GM12878 (cell line): ENCODE measurements at regions not wholly inside any gene's neighbourhood (a gene's known extent, or its start where the extent isn't known, plus 50 kb on each side); places are given as distances from the start of the nearest gene placed in this dataset.

ENCODE experiments used
- ATAC-seq: fragments of 200-7000 bp; cut with Tn5 transposase; 3 replicates; pipeline ENCODE4 v1.9.1; 2020; ENCODE audit warnings: mild to moderate bottlenecking, moderate library complexity
- BruUV-seq: library from RNA; stranded (reverse); fragments of 400-500 nt; replicated peaks from 2 replicates; lab custom pipeline; 2021; lab: Mats Ljungman, UMichigan
- CTCF ChIA-PET: fragments of 300-600 bp; sonication (Branson Sonifier 250); formaldehyde crosslinking; extraction: SDS; loops from one replicate; lab custom pipeline; 2021; ENCODE audit warnings: inconsistent platforms; lab: Yijun Ruan, JAX
- POLR2A ChIA-PET: fragments of 350-600 bp; formaldehyde crosslinking; extraction: SDS; loops from one replicate; lab custom pipeline; 2021; ENCODE audit warnings: inconsistent platforms; lab: Charles Lee
- RAD21 ChIA-PET: fragments of 300-600 bp; sonication (Branson Sonifier 250); formaldehyde crosslinking; loops from one replicate; lab custom pipeline; 2023; ENCODE audit warnings: antibody characterized with exemption; ENCODE audit not compliant: unreplicated experiment; lab: Charles Lee
- SMC1A ChIA-PET: fragments of 300-600 bp; sonication (Branson Sonifier 250); formaldehyde crosslinking; loops from one replicate; lab custom pipeline; 2023; ENCODE audit not compliant: unreplicated experiment, uncharacterized antibody; lab: Charles Lee
- DNase-seq: peaks from one replicate; pipeline ENCODE4 v3.0.0-alpha.2; 2011; ENCODE audit warnings: low read depth, low spot score
- FAIRE-seq: peaks from 3 replicates; lab custom pipeline; 2011; peaks lifted over from hg19 to GRCh38; lab: Jason Lieb, UNC
- H2AFZ ChIP-seq: 2 replicates; pipeline ENCODE4 v1.6.0; 2011; ENCODE audit warnings: low read depth, low read length, control low read depth; ENCODE audit not compliant: control insufficient read depth
- H3K27ac ChIP-seq: 2 replicates; pipeline ENCODE4 v1.5.1; 2011; ENCODE audit warnings: control low read depth; ENCODE audit not compliant: control insufficient read depth, insufficient read depth
- H3K27me3 ChIP-seq, 2 experiments: replicated peaks in 1 of 2; 2 replicates each; pipeline versions ENCODE4 v1.6.0 to v1.6.1; 2011; ENCODE audit warnings: low read length in 1 of 2; ENCODE audit not compliant: control insufficient read depth in 2 of 2, insufficient read depth in 2 of 2
- H3K36me3 ChIP-seq, 2 experiments: 2 replicates each; pipeline ENCODE4 v1.5.1; 2011; ENCODE audit warnings: low read length in 1 of 2; ENCODE audit not compliant: control insufficient read depth in 2 of 2, insufficient read depth in 2 of 2
- H3K4me1 ChIP-seq: 2 replicates; pipeline ENCODE4 v1.6.1; 2011; ENCODE audit warnings: mild to moderate bottlenecking, low read length, moderate library complexity, mixed read lengths; ENCODE audit not compliant: control insufficient read depth, insufficient read depth
- H3K4me2 ChIP-seq: 2 replicates; pipeline ENCODE4 v1.6.0; 2011; ENCODE audit warnings: control low read depth; ENCODE audit not compliant: control insufficient read depth, insufficient read depth
- H3K4me3 ChIP-seq: fragments of 200-600 bp; sonication (generic); 2 replicates; pipeline ENCODE4 v1.5.1; 2016
- H3K79me2 ChIP-seq: 2 replicates; pipeline ENCODE4 v1.6.0; 2011; ENCODE audit warnings: low read length; ENCODE audit not compliant: control insufficient read depth, insufficient read depth
- H3K9ac ChIP-seq: 2 replicates; pipeline ENCODE4 v1.8.0; 2011; ENCODE audit warnings: low read length, control low read depth, mixed read lengths; ENCODE audit not compliant: control insufficient read depth, insufficient read depth
- H3K9me3 ChIP-seq: replicated peaks from 3 replicates; pipeline ENCODE4 v1.5.1; 2011; ENCODE audit warnings: mild to moderate bottlenecking, low read length; ENCODE audit not compliant: control insufficient read depth, insufficient read depth
- H4K20me1 ChIP-seq: 2 replicates; pipeline ENCODE4 v1.6.0; 2011; ENCODE audit not compliant: control insufficient read depth, insufficient read depth
- ASH2L ChIP-seq: fragments of 300-600, 200-600 bp; sonication (generic); IDR thresholded peaks from 2 replicates; pipeline ENCODE4 v1.6.1; 2017; ENCODE audit warnings: low read depth, mild to moderate bottlenecking, borderline replicate concordance
- BHLHE40 ChIP-seq, 2 experiments: fragments of 450-650 bp in 1 of 2; IDR thresholded peaks; 2 replicates each; pipeline ENCODE4 v1.6.1; 2011 to 2017; ENCODE audit warnings: low read depth in 2 of 2, borderline replicate concordance in 1 of 2, improper control_type of control experiment in 1 of 2, low read length in 1 of 2, mild to moderate bottlenecking in 1 of 2
- HDGF ChIP-seq: fragments of 450-650 bp; IDR thresholded peaks from 2 replicates; pipeline ENCODE4 v1.6.1; 2016; ENCODE audit warnings: antibody characterized with exemption
- NRF1 ChIP-seq: conservative IDR thresholded peaks from 2 replicates; pipeline ENCODE4 v1.6.1; 2011; ENCODE audit warnings: mild to moderate bottlenecking, low read depth, low read length, improper control_type of control experiment
- POLR2AphosphoS5 ChIP-seq: IDR thresholded peaks from 2 replicates; pipeline ENCODE4 v1.6.1; 2011; ENCODE audit warnings: mild to moderate bottlenecking, low read length, inconsistent platforms
- POU2F2 ChIP-seq: IDR thresholded peaks from 3 replicates; pipeline ENCODE4 v1.6.1; 2011; ENCODE audit warnings: low read depth, mild to moderate bottlenecking, low read length, borderline replicate concordance
- RCOR1 ChIP-seq: conservative IDR thresholded peaks from 2 replicates; pipeline ENCODE4 v1.6.1; 2012; ENCODE audit warnings: low read depth, low read length, improper control_type of control experiment
- RELB ChIP-seq: fragments of 450-650 bp; IDR thresholded peaks from 2 replicates; pipeline ENCODE4 v1.6.1; 2017; ENCODE audit warnings: low read depth, mild to moderate bottlenecking, moderate library complexity
- STAT1 ChIP-seq: fragments of 450-650 bp; conservative IDR thresholded peaks from 2 replicates; pipeline ENCODE4 v1.6.1; 2014; ENCODE audit warnings: antibody characterized with exemption, mild to moderate bottlenecking
- ZZZ3 ChIP-seq: IDR thresholded peaks from 2 replicates; pipeline ENCODE4 v1.6.1; 2011; ENCODE audit warnings: low read depth; ENCODE audit not compliant: control insufficient read depth, insufficient read length
- WGBS: methylation state at CpG from one replicate; pipeline ENCODE4 v1.1.6; 2016; ENCODE audit warnings: low lambda C conversion rate; ENCODE audit not compliant: insufficient replicate concordance, insufficient coverage; ENCODE audit errors: missing lambda C conversion rate; 5-methylcytosine and 5-hydroxymethylcytosine counted together
- in situ Hi-C: fragments of 300-500 bp; cut with MboI; formaldehyde crosslinking; loops from 9 replicates; pipeline ENCODE4 v1.14.3; 2018; ENCODE audit warnings: mixed read lengths
- intact Hi-C: fragments of 100-400 bp; cut with micrococcal nuclease; formaldehyde crosslinking; loops from one replicate; pipeline ENCODE4 v1.14.2; 2022; ENCODE audit not compliant: unreplicated experiment
- TF ChIP-seq, protein P1 (sequence below): fragments of 450-650 bp; conservative IDR thresholded peaks from 2 replicates; pipeline ENCODE4 v1.6.1; 2017; ENCODE audit warnings: mild to moderate bottlenecking, moderate library complexity
- TF ChIP-seq, protein P2 (sequence below): IDR thresholded peaks from 2 replicates; pipeline ENCODE4 v1.6.1; 2011; ENCODE audit warnings: low read depth, low read length, improper control_type of control experiment, borderline replicate concordance
- TF ChIP-seq, protein P3 (sequence below): fragments of 450-650 bp; formaldehyde crosslinking; IDR thresholded peaks from 2 replicates; pipeline ENCODE4 v1.5.0; 2022; ENCODE audit warnings: mild to moderate bottlenecking, missing genetic modification characterization

- WGBS = 24% methylated on average over 7 of the region's 7 CpGs
- Histone ChIP-seq H3K27me3 (no peaks in the 10 kb centered on the region), H3K4me1 (peaks cover 53% of the 10 kb centered on the region), H3K9me3 (peaks cover 47% of the 10 kb centered on the region), H3K4me2 (peak overlapping the region; percentile 68), H3K36me3 (peaks cover 0 to 4% of the 10 kb centered on the region in 2 experiments; a peak in 1 of 4 replicates), H3K9ac (peak overlapping the region; percentile 42), H3K27ac (peak overlapping the region; percentile 99), H3K79me2 (peaks cover 96% of the 10 kb centered on the region), H4K20me1 (no peaks in the 10 kb centered on the region), H3K4me3 (peak overlapping the region; percentile 53), H2AFZ (no peak overlapping the region)
- POLR2A ChIA-PET = interaction anchor here (0.6 to 10.3 kb wide), 6 partner anchors 8 to 57 kb away, joined by 3 to 96 read pairs (median 20); no protein-coding TSS in a partner anchor
- in situ Hi-C loops (loop anchor here (25.0 kb wide), 1 partner anchor 1854 kb away; no protein-coding TSS in a partner anchor), intact Hi-C loops (loop anchor here (1.0 to 5.0 kb wide), 2 partner anchors 59 to 194 kb away; no protein-coding TSS in a partner anchor)
- ATAC-seq (no peak), FAIRE-seq (no peak), DNase-seq (no peak)
- RAD21 ChIA-PET = interaction anchor here (1.3 to 13.1 kb wide), 7 partner anchors 15 to 193 kb away, joined by 3 to 205 read pairs (median 23); no protein-coding TSS in a partner anchor
- SMC1A ChIA-PET = interaction anchor here (1.1 to 11.8 kb wide), 6 partner anchors 16 to 55 kb away, joined by 5 to 243 read pairs (median 22); no protein-coding TSS in a partner anchor
- no TSS peak for BruUV-seq
- CTCF ChIA-PET = interaction anchor here (0.7 to 8.0 kb wide), 5 partner anchors 10 to 56 kb away, joined by 3 to 133 read pairs (median 3); no protein-coding TSS in a partner anchor
- no peak for TF ChIP-seq ZZZ3
- TF ChIP-seq RELB = 0 out of 2 replicates have a peak, but pooled peaks have one; percentile 22
- TF ChIP-seq, protein P1, sequence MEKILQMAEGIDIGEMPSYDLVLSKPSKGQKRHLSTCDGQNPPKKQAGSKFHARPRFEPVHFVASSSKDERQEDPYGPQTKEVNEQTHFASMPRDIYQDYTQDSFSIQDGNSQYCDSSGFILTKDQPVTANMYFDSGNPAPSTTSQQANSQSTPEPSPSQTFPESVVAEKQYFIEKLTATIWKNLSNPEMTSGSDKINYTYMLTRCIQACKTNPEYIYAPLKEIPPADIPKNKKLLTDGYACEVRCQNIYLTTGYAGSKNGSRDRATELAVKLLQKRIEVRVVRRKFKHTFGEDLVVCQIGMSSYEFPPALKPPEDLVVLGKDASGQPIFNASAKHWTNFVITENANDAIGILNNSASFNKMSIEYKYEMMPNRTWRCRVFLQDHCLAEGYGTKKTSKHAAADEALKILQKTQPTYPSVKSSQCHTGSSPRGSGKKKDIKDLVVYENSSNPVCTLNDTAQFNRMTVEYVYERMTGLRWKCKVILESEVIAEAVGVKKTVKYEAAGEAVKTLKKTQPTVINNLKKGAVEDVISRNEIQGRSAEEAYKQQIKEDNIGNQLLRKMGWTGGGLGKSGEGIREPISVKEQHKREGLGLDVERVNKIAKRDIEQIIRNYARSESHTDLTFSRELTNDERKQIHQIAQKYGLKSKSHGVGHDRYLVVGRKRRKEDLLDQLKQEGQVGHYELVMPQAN = no peak
- TF ChIP-seq, protein P2, sequence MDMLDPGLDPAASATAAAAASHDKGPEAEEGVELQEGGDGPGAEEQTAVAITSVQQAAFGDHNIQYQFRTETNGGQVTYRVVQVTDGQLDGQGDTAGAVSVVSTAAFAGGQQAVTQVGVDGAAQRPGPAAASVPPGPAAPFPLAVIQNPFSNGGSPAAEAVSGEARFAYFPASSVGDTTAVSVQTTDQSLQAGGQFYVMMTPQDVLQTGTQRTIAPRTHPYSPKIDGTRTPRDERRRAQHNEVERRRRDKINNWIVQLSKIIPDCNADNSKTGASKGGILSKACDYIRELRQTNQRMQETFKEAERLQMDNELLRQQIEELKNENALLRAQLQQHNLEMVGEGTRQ = no peak; the same call in 1 of the 2 replicates
- TF ChIP-seq BHLHE40 (IDR thresholded peaks at IDR 0.05; ENCODE audit: borderline replicate concordance in 1 of 2, low read depth in 2 of 2, low read length in 1 of 2) = no peak
- peak; percentile 61; the same call in 1 of the 2 replicates for TF ChIP-seq POLR2AphosphoS5
- 0 out of 3 replicates have a peak, but pooled peaks have one; percentile 50 for TF ChIP-seq POU2F2
- no peak for TF ChIP-seq RCOR1
- TF ChIP-seq NRF1 = no peak
- TF ChIP-seq STAT1 = no peak
- peak; percentile 60; the same call in 1 of the 2 replicates for TF ChIP-seq HDGF
- TF ChIP-seq ASH2L = no peak
- TF ChIP-seq, protein P3, sequence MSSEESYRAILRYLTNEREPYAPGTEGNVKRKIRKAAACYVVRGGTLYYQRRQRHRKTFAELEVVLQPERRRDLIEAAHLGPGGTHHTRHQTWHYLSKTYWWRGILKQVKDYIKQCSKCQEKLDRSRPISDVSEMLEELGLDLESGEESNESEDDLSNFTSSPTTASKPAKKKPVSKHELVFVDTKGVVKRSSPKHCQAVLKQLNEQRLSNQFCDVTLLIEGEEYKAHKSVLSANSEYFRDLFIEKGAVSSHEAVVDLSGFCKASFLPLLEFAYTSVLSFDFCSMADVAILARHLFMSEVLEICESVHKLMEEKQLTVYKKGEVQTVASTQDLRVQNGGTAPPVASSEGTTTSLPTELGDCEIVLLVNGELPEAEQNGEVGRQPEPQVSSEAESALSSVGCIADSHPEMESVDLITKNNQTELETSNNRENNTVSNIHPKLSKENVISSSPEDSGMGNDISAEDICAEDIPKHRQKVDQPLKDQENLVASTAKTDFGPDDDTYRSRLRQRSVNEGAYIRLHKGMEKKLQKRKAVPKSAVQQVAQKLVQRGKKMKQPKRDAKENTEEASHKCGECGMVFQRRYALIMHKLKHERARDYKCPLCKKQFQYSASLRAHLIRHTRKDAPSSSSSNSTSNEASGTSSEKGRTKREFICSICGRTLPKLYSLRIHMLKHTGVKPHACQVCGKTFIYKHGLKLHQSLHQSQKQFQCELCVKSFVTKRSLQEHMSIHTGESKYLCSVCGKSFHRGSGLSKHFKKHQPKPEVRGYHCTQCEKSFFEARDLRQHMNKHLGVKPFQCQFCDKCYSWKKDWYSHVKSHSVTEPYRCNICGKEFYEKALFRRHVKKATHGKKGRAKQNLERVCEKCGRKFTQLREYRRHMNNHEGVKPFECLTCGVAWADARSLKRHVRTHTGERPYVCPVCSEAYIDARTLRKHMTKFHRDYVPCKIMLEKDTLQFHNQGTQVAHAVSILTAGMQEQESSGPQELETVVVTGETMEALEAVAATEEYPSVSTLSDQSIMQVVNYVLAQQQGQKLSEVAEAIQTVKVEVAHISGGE (CRISPR knock-in tag) = no peak
Measured at GRCh38 chr12:94815958-94816357, 165.6 kb upstream of the TMCC3 start.
